ENCODE measurements at regions not wholly inside any gene's neighbourhood (a gene's known extent, or its start where the extent isn't known, plus 50 kb on each side); places are given as distances from the start of the nearest gene placed in this dataset.

- peaks cover 0 to 5% (median 0%) of the 10 kb centered on the region in 4 donors for H3K9me3 ChIP-seq (ENCODE audit: control insufficient read depth in 4 of 4, low read length in 3 of 4)
- no peaks in the 10 kb centered on the region for H3K4me1 ChIP-seq (ENCODE audit: control insufficient read depth in 4 of 4, insufficient read depth in 4 of 4, low read length in 3 of 4)
- H3K4me3 ChIP-seq (ENCODE audit: low read depth in 1 of 3, low read length in 3 of 3), result no peak overlapping the region
- H3K27me3 ChIP-seq (ENCODE audit: control insufficient read depth in 4 of 4, insufficient read depth in 4 of 4, low read length in 3 of 4), result no peaks in the 10 kb centered on the region
- 71% methylated on average over 2 of the region's 2 CpGs for WGBS
- H3K27ac ChIP-seq (ENCODE audit: low read depth in 1 of 2, low read length in 2 of 2), result no peak overlapping the region
- no peak overlapping the region for H3K9ac ChIP-seq (ENCODE audit: low read depth in 1 of 2, low read length in 2 of 2)
- no peak for DNase-seq (ENCODE audit: low spot score)
- no peaks in the 10 kb centered on the region for H3K36me3 ChIP-seq (ENCODE audit: control insufficient read depth in 4 of 4, insufficient read depth in 3 of 4, low read depth in 1 of 4, low read length in 3 of 4)
- TF ChIP-seq, protein P1, sequence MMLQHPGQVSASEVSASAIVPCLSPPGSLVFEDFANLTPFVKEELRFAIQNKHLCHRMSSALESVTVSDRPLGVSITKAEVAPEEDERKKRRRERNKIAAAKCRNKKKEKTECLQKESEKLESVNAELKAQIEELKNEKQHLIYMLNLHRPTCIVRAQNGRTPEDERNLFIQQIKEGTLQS (IDR thresholded peaks at IDR 0.05), result no peak
- no peak for TF ChIP-seq RXRA (IDR thresholded peaks at IDR 0.05)
- TF ChIP-seq, protein P2, sequence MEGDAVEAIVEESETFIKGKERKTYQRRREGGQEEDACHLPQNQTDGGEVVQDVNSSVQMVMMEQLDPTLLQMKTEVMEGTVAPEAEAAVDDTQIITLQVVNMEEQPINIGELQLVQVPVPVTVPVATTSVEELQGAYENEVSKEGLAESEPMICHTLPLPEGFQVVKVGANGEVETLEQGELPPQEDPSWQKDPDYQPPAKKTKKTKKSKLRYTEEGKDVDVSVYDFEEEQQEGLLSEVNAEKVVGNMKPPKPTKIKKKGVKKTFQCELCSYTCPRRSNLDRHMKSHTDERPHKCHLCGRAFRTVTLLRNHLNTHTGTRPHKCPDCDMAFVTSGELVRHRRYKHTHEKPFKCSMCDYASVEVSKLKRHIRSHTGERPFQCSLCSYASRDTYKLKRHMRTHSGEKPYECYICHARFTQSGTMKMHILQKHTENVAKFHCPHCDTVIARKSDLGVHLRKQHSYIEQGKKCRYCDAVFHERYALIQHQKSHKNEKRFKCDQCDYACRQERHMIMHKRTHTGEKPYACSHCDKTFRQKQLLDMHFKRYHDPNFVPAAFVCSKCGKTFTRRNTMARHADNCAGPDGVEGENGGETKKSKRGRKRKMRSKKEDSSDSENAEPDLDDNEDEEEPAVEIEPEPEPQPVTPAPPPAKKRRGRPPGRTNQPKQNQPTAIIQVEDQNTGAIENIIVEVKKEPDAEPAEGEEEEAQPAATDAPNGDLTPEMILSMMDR (IDR thresholded peaks at IDR 0.05; ENCODE audit: low read depth, low read length, missing input control), result no peak
- TF ChIP-seq NR2F2 (IDR thresholded peaks at IDR 0.05), result no peak
- no peak for TF ChIP-seq ZBTB33 (IDR thresholded peaks at IDR 0.05)
- TF ChIP-seq FOXA1 (IDR thresholded peaks at IDR 0.05), result no peak
- TF ChIP-seq GABPA (IDR thresholded peaks at IDR 0.05 in 1 of 2, conservative IDR thresholded peaks at IDR 0.05 in 1 of 2), result no peak
- TF ChIP-seq SP1 (IDR thresholded peaks at IDR 0.05), result no peak
- no peak for TF ChIP-seq HNF4G (IDR thresholded peaks at IDR 0.05)
- no peak for TF ChIP-seq HNF4A (conservative IDR thresholded peaks at IDR 0.05)
- no peak for TF ChIP-seq RAD21 (IDR thresholded peaks at IDR 0.05)
- TF ChIP-seq EGR1 (IDR thresholded peaks at IDR 0.05; ENCODE audit: low read depth in 2 of 2), result no peak
- no peak for TF ChIP-seq JUND (IDR thresholded peaks at IDR 0.05)
- no peak for TF ChIP-seq FOXA2 (IDR thresholded peaks at IDR 0.05)
- no peak for TF ChIP-seq TAF1 (conservative IDR thresholded peaks at IDR 0.05)
- TF ChIP-seq, protein P3, sequence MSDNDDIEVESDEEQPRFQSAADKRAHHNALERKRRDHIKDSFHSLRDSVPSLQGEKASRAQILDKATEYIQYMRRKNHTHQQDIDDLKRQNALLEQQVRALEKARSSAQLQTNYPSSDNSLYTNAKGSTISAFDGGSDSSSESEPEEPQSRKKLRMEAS (IDR thresholded peaks at IDR 0.05), result no peak
Measured at GRCh38 chr16:13856398-13856797, 63.6 kb upstream of the ERCC4 start.

DNA sequence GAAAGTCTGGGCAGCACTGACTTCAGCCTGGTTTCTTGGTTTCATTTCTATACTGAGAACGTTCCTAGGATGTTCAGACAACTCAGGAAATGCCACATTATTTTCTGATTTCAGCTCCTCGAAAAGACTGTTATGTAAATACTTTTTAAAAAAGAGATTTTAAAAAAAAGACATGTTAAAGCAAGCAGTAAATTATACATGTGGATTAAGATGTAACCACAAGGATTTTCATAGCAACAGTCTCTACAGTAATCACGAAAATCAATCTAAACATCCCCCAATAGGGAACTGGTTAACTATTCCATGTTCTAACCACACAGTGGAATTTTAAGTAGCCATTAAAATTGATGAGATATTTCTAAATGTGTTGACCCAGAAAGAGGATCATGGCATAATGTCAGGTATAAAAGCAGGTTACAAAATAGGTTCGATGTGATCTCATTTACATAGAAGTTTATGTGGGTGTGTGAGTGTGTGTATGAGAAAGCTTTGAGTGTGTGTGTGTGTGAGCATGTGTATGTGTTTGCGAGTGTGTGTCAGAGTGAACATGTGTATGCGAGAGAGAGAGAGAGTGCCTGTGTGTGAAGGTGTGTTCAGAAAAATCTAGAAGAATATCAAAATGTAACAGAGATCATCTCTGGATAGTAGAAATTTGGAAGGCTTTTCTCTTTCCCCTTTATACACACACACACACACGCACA lies 63.0 kb upstream of the ERCC4 start:
- Histone ChIP-seq H3K36me3 (ENCODE audit: control insufficient read depth in 4 of 4, insufficient read depth in 3 of 4, low read depth in 1 of 4, low read length in 3 of 4) (no peaks in the 10 kb centered on the region), H3K4me1 (ENCODE audit: control insufficient read depth in 4 of 4, insufficient read depth in 4 of 4, low read length in 3 of 4) (no peaks in the 10 kb centered on the region), H3K9me3 (ENCODE audit: control insufficient read depth in 4 of 4, low read length in 3 of 4) (peaks cover 0 to 5% (median 0%) of the 10 kb centered on the region in 4 donors), H3K9ac (ENCODE audit: low read depth in 1 of 2, low read length in 2 of 2) (no peak overlapping the region), H3K4me3 (ENCODE audit: low read depth in 1 of 3, low read length in 3 of 3) (no peak overlapping the region), H3K27me3 (ENCODE audit: control insufficient read depth in 4 of 4, insufficient read depth in 4 of 4, low read length in 3 of 4) (no peaks in the 10 kb centered on the region), H3K27ac (ENCODE audit: low read depth in 1 of 2, low read length in 2 of 2) (no peak overlapping the region)
- no peak for DNase-seq (ENCODE audit: low spot score)
- WGBS, result 74% methylated on average over 7 of the region's 7 CpGs
- TF ChIP-seq SP1 (IDR thresholded peaks at IDR 0.05), result no peak
- no peak for TF ChIP-seq NR2F2 (IDR thresholded peaks at IDR 0.05)
- no peak for TF ChIP-seq HNF4G (IDR thresholded peaks at IDR 0.05)
- TF ChIP-seq HNF4A (conservative IDR thresholded peaks at IDR 0.05), result no peak
- no peak for TF ChIP-seq GABPA (IDR thresholded peaks at IDR 0.05 in 1 of 2, conservative IDR thresholded peaks at IDR 0.05 in 1 of 2)
- TF ChIP-seq RAD21 (IDR thresholded peaks at IDR 0.05), result no peak
- no peak for TF ChIP-seq ZBTB33 (IDR thresholded peaks at IDR 0.05)
- TF ChIP-seq, protein P1 (IDR thresholded peaks at IDR 0.05), result no peak
- TF ChIP-seq, protein P3 (IDR thresholded peaks at IDR 0.05), result no peak
- no peak for TF ChIP-seq FOXA2 (IDR thresholded peaks at IDR 0.05)
- TF ChIP-seq EGR1 (IDR thresholded peaks at IDR 0.05; ENCODE audit: low read depth in 2 of 2), result no peak

Measured in liver (tissue), 8 donors.